GM19463 (cell line): ENCODE measurements at regions not wholly inside any gene's neighbourhood (a gene's known extent, or its start where the extent isn't known, plus 50 kb on each side); places are given as distances from the start of the nearest gene placed in this dataset.

Experiments used
- ATAC-seq: cut with Tn5 transposase; IDR thresholded peaks from one replicate; pipeline ENCODE4 v1.9.1; 2021; ENCODE audit warnings: mild to moderate bottlenecking, moderate library complexity; ENCODE audit not compliant: unreplicated experiment

DNA sequence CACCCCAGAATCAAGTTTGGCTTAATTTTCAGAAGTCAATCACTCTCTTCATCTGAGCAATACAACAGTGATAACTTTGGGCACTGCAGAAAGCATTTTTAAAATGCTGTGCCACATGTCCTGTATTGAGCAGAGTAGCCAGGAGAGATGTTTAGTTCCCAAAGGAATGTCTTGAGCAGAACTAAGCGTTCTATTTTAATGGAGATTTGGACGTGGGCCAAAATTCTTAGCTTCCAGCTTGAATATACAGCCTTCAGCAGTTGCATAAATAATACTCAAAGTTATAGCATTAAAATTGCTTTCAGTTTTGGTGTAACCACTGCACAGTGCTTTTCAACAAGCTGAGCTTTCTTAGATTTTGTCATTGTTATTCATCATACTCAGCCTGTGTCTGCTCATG, 679.2 kb downstream of the NLGN4X start:
- ATAC-seq = no peak

DNA sequence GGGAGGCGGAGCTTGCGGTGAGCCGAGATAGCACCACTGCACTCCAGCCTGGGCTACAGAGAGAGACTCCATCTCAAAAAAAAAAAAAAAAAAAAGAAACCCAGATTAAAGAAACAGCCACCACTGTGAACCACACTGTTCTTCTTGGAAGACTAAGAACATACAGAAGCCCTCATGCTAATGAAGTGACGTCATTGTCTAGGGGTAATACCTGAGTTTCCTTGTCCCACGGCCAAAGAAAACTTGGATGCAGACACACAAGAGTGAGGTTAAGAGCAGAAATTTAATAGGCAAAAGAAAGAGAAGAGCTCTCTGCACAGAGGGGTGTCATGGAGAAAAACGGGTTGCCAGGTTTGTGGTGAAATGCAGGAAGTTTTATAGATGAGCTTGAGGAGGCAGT, 691.6 kb downstream of the NLGN4X start:
- no peak for ATAC-seq

DNA sequence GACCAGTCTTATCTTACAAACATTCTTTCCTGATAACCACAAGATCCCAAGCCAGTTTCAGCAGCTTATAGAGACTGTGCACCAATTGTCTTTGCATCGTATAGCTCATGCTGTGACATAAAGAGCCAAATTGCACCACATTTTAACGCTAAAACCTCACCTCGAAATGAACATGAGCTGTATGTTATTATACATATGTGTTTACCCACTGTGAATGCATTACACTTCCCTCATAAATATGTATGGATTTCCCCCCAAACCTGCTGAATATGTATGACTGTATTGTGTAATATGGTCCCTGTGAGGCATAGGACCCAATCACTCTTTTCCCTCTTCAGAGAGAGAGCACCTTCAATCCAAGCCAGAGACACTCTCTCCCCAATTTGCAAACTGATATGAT, 692.4 kb downstream of the NLGN4X start:
- no peak for ATAC-seq

DNA sequence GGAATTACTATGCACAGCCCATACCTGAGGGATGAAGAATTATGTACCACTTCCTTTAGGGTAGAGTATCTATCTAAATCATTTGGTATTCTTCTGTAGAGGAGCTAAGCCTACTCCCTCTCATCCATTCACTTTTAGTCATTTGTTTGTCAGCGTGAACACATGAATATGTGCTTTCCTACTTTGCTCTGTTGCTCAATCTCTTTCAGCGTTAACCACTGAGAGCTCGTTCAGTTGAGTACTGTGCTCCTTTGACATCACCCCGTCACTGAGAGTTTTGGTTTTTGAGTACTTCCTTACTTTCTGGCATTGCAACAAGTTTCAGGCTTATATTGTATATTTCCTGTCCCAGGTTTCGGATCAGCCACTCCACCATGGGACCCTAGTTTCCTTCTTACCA, 700.6 kb downstream of the NLGN4X start:
- no peak for ATAC-seq

DNA sequence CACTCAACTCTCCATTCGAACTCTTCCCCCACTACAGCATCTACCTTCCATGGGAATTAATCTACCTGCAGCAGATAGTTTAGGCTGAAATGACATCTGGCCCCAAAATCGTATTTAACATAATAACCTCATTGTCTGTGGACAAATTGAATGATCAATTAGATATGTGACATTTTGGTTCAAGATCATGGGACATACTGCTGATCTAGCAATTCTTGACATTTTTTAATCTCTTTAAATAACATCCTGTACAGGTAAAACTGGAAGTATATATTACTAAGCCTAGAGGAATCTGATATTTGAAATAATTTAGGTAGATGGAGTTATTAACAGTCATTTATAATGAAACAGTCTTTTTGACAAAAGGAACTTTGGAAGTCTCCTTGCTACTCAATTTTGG, 702.5 kb downstream of the NLGN4X start:
- ATAC-seq = no peak

DNA sequence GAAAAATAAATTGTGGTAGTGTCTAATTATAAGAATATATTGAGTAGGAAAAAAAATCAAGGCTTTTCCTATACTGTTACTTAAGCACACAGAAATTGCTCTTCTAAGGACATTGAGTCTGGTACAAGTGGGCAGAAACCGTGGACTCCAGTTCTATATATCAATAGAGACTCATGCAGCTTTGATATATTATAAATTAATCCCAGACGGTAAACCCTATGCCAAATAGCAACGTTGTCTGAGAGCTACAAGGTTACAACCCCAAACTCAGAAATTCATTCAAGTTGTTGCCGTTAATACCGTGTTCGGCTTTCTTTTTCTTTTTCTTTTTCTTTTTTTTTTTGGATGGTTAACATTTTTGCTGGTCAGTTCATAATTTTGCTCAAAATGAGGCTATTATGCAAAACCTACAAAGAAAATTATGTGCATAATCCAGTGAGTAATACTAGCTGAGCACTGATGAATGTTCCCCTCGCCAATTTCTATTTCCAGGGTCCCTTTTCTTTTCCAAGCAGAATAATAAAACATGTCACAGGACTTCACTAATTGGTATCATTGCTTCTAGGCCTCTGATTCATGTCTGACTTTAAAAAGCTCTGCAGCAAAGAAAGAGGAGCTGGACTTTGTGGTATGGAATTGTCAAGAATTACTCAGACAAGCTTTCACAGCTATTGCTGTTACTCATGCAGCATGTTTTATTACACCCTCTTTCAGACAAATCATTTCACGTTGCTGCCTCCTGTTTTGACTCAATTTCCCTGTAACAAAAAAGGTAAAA, 737.7 kb downstream of the NLGN4X start:
- no peak for ATAC-seq

DNA sequence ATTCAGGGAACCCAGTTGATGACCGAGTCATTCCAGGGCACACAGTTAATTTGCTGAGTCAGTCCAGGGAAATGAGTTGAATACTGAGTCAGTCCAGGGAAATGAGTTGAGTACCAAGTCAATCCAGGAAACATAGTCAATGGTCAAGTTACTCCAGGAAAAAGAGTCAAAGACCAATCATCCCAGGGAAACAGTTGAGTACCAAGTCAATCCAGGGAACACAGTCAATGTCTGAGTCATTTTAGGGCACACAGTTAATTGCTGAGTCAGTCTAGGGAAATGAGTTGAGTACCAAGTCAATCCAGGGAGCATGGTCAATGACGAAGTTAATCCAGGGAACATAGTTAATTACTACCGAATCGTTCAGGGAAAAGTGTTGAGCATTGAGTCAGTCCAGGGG, 754.4 kb downstream of the NLGN4X start:
- ATAC-seq = no peak

DNA sequence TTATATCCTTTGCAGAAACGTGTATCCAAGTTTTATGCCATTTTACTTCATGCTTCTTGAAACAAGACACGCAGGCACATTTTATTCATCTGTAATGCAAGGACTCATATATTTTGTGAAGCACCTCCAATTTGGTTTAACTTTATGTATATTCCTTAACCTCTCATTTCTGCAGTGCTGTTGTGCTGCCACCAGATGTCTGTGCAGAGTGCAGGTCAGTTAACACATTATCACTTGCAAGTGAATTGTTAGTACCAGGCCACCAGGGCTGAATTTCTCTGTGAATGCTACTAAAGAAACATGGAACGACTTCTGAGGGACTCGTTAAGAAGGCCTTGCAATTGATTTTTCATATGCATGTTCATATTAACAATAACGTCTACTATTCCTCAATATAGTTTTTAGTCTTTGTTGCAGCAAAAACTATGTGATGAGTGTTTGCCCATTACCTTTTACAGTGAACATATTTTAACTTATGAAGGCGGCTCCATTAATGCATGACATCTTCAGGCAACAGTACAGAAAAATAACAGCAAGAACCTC, 770.3 kb downstream of the NLGN4X start:
- ATAC-seq = no peak

DNA sequence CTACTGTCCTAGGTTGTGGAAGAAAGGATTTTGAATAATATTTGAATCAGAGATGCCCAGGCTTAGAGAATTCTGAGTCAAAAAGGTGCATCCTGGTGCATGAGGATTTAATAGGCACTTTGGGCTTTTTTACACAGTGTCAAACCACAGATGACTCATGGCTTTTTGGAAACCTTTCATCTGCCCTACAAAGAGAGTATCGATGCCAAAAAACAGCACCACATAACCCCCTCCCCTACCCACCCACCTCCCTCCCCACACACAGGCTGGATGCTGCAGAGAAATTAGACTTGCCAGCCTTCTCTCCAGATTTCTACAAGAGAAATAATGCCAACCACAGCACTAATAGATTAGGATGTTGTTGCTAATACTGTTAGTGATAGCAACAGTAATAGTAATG, 779.3 kb downstream of the NLGN4X start:
- ATAC-seq = no peak

DNA sequence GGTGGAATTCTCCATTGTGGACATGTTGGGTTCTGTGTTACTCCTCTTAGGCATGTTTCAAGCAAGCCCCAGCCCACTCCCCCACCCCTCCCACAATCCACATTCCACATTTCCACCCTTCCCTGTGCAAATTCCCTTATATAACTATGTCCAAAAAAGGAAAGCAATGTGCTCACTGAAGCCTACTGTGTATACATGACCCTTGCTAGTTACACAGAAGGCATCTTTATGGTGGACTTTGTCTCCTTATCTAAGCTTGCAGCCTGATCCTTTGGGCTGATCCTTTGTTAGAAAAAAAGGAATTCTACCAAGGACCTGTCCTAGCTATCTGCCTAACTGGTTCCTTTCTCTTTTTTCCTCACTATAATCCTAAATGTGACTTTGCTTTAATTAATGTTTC, 796.8 kb downstream of the NLGN4X start:
- no peak for ATAC-seq

DNA sequence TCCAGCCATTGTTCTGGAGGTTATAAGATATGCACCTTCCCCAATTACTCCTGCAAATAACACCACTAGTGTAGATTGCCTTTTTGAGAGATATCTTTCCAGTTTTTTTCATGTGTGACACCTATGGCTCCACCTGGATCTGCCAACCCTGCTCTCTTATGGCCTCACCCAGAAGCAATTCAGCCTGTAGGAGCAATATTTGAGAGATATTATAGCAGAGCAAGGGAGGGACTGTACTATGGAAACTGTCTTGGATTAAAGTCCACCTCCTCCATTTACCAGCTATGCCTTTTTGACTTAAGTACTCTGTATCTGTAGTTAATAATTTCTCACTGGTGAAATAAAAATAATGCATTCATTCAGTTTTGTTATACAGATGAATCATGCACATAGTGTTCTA, 803.5 kb downstream of the NLGN4X start:
- no peak for ATAC-seq

DNA sequence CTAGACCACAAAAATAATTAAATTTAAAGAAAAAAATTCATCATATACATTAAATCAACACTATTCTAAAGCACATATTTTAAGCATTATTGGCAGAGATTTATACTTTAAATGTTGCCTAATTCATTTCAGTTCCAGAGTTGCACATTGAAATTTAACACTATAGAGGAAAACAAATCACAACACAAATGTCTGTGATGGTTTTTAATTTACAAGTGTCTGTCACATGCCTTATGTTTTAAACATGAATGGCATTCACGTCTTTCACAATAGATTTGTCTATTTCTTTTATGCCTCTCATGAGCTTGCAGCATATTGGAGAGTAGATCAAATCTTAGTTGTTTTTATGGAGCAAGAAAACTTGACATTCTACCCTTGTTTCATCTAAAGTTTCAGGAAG, 811.3 kb downstream of the NLGN4X start:
- no peak for ATAC-seq

DNA sequence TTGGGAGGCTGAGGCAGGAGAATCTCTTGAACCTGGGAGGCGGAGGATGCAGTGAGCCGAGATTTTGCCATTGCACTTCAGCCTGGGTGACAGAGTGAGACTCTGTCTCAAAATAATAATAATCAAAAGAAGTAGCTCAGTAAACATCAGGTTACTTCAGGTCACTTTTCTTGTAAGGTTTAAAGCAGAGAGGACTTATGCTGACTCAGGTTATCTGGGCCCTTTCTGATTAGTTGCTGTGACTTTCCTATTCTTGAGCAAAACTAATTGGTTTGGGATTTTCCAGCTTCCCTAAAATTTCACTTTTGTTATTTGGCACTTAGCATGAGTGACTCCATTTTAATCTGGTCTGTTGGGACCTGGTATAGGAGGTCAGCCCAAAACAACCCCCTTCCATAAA, 812.9 kb downstream of the NLGN4X start:
- no peak for ATAC-seq

DNA sequence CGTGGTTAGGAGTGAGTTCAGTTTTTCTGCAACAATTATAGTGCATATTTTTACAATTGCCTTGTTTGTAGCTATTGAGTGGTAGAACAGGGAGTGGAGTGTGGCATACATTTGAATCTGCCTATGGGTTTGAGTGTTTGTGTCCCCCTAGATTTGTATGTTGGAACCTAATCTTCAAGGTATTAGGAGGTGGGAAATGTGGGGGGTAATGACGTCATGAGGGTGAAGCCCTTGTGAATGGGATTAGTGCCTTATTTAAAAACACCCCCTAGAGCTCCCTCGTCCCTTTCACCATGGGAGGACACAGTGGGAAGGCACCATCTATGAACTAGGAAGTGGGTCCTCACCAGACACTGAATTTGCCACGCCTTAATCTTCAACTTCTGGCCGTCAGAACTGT, 819.6 kb downstream of the NLGN4X start:
- no peak for ATAC-seq

DNA sequence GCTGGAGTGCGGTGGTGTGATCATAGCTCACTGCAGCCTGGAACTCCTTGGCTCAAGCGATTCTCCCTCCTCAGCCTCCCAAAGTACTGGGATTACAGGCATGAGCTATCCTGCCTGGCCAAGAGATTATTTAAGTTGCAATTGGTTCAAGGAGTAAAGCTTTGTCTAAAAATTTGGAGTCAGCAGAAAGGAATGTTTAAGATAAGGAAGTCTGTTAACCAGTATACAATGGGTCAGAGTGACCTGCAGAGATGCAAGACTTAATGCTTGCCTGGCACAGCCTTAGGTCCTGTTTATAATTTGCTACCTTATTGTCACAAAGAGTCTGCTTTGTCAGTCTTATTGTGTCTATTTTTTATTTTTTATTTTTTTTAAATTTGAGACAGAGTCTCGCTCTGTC, 826.2 kb downstream of the NLGN4X start:
- ATAC-seq = no peak

DNA sequence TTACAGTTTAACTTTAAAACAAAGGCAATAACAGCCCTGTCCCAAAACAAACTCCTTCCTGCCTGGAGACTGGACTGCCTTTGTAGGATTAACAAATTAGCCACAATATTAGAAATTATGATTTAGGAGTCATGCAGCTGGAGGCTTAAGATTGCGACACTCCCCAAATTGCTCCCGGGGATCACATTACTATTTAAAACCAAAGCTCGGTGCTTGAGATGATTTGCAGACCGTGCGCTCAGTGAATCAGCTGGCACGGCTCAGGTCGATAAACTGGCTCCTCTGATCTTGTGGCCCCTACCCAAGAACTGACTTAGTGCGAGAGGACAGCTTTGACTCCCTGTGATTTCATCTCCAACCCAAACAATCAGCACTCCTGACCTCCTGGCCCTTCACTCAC, 829.3 kb downstream of the NLGN4X start:
- ATAC-seq = no peak

DNA sequence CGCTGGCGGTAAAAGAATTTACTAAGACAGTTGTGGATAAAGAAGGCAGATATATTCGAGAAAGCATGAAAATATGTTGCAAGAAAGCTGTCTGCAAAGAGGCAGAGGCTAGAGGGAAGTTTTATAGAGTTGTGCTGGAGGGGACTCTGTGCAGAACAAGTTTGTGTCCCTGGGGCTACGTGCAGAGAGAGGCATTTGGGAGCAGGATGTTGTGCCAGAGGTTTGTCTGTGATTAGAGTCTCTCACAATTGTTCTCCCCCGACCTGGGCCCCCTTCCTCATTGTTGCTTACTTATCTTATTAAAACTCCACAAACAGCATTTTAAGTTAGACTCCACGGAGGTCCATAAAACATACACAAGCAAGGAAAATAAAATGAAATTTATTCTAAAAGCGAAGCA, 831.3 kb downstream of the NLGN4X start:
- no peak for ATAC-seq

DNA sequence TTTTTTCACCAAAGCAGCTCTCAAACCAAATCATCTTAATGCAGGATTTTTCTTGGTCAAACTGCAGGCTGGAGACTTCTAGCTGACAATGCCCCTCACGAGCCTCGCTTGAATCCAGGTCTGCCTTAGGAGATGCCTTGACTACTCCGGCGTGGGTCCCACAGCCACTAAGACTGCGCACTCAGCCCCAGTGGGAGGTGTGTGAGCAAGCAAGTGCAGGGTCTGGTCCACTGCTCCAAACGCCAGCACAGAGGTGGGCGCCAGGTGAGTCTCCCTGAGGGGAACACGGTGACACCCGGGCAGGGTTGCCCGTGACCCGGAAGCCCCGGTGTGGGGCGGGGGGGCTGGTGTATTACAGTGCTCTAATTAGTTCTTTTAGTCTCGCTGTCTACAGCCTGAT, 838.3 kb downstream of the NLGN4X start:
- no peak for ATAC-seq

DNA sequence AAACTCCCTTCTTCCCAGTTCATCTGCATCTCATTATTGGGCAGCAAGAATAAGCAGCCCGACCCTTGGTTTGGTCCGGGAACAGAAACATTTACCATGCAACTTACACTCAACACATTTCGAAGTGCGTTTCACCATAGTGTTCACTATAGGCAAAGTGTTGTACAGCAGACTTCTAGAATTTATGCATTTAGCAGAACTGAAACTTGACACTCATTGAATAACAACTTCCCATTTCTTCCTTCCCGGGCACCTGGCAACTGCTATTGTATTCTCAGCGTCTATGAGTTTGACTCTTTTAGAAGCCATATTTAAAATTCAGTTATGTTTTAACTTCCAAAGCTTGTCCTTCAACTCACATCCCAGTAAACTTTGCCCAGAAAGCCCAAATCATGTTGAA, 840.6 kb downstream of the NLGN4X start:
- ATAC-seq = no peak

DNA sequence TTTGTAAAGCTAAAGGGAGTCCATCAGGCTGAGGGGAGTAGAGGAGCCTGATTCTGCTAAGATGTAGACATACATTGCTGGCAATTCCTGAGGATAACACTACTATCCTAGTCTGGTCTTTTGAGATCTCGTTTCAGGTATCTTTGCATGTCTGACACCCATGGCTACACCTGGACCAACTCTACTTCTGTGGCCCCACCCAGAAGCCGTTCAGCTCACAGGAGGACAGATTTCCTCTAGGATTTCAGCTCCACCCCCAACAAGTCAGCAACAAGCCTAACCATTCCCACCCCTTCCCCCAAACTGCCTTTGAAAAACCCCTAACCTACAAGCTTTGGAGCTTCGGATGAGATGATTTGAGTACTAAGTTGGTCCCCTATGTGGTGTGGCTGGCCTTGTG, 848.2 kb downstream of the NLGN4X start:
- ATAC-seq = no peak

DNA sequence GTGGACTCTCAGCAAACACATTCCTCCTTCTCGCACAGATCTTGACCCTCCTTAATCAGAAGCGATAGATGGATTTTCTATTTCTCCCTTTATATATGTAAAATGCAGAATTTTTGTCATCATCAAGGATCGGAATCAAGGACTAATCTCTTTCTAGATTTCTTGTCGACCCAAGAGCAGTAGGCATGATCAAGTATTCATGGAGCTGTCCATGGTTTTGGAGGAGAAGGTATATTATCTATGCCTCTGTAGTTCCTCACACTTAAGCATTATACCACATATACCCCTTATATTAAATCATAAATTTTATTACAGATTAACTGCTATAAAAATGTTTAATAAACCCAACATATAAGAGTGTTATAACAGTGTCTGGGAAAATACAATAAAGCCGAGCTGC, 886.8 kb downstream of the NLGN4X start:
- ATAC-seq = no peak

DNA sequence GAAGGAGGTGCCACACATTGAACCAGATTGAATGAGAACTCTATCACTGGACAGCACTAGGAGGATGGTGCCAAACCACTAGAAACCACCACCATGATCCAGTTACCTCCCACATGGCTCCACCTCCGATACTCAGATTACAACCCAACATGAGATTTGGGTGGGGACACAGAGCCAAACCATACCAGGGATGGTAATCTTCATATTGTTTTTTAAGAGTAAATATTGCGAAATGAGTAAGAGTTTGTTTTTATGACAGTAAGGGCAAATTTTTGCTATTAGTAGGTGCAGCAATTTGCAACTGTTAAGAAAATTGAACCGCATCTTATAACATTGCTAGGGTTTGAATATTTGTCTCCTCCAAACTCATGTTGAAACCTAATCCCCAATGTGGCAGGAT, 891.5 kb downstream of the NLGN4X start:
- no peak for ATAC-seq

DNA sequence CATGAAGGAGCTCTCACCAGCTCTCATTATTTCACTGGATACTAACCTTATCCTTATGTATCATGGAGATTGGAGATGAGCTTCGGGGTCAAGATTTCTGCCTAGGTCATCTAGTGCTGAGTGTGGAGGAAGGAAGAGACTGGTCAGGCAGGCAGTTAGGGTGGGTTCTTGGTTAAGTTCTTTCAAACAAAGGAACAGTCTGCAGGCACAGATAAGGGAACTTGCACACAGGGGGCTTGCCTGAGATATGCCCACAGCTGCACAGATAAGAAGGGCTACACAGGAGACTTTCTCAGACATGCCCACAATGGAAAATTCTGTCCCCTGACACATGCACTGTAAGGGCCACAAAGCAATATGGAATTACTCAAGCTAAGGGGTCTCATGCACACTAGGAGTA, 904.1 kb downstream of the NLGN4X start:
- ATAC-seq = no peak
